ENCODE measurements at regions not wholly inside any gene's neighbourhood (a gene's known extent, or its start where the extent isn't known, plus 50 kb on each side); places are given as distances from the start of the nearest gene placed in this dataset.
"Not testable (repeated sequence)": the region's sequence is repeated elsewhere in the genome, so short reads cannot be mapped to it uniquely, and the experiment has no call there.

GRCh38 chr6:28816909-28817807 lies 106.6 kb downstream of the TRIM27 start:
- Histone ChIP-seq H3K27ac (no peak overlapping the region), H3K36me3 (no peaks in the 10 kb centered on the region), H3K27me3 (ENCODE audit: insufficient read depth, low read depth, severe bottlenecking) (peaks cover 98% of the 10 kb centered on the region), H3K9me3 (ENCODE audit: severe bottlenecking) (peaks cover 29% of the 10 kb centered on the region), H3K4me3 (ENCODE audit: low read depth, low read length) (0 out of 2 replicates have a peak overlapping the region, but pooled peaks have one; percentile 2)
- DNase-seq: peak; percentile 40
- no peak for TF ChIP-seq CTCF (IDR thresholded peaks at IDR 0.05; ENCODE audit: low read depth, low read length)

- no peak for TF ChIP-seq CTCF (IDR thresholded peaks at IDR 0.05; ENCODE audit: low read depth, low read length)
- Histone ChIP-seq H3K27me3 (ENCODE audit: insufficient read depth, low read depth, severe bottlenecking) (peaks cover 98% of the 10 kb centered on the region), H3K27ac (no peak overlapping the region), H3K36me3 (no peaks in the 10 kb centered on the region), H3K4me3 (ENCODE audit: low read depth, low read length) (no peak overlapping the region), H3K9me3 (ENCODE audit: severe bottlenecking) (peaks cover 32% of the 10 kb centered on the region)
- no peak for DNase-seq
These were observed 106.0 kb downstream of the TRIM27 start for GRCh38 chr6:28817808-28818145.

- Histone ChIP-seq H3K9me3 (ENCODE audit: severe bottlenecking) (peaks cover 28% of the 10 kb centered on the region), H3K27ac (no peak overlapping the region), H3K27me3 (ENCODE audit: insufficient read depth, low read depth, severe bottlenecking) (peaks cover 98% of the 10 kb centered on the region), H3K4me3 (ENCODE audit: low read depth, low read length) (peak overlapping the region; percentile 3), H3K36me3 (no peaks in the 10 kb centered on the region)
- DNase-seq: no peak
- TF ChIP-seq CTCF (IDR thresholded peaks at IDR 0.05; ENCODE audit: low read depth, low read length): no peak
These were observed 98.7 kb downstream of the TRIM27 start for GRCh38 chr6:28824793-28825731.

- no peaks in the 10 kb centered on the region for H3K36me3 ChIP-seq
- peaks cover 26% of the 10 kb centered on the region for H3K9me3 ChIP-seq (ENCODE audit: severe bottlenecking)
- no peak for DNase-seq
- H3K27ac ChIP-seq: no peak overlapping the region
- TF ChIP-seq CTCF (IDR thresholded peaks at IDR 0.05; ENCODE audit: low read depth, low read length): no peak
- peaks cover 92% of the 10 kb centered on the region for H3K27me3 ChIP-seq (ENCODE audit: insufficient read depth, low read depth, severe bottlenecking)
- no peak overlapping the region for H3K4me3 ChIP-seq (ENCODE audit: low read depth, low read length)
These were observed 98.0 kb downstream of the TRIM27 start for GRCh38 chr6:28825732-28826293.

GRCh38 chr6:28831683-28832082 lies 92.1 kb downstream of the TRIM27 start:
- Histone ChIP-seq H3K9me3 (ENCODE audit: severe bottlenecking) (peaks cover 18% of the 10 kb centered on the region), H3K27me3 (ENCODE audit: insufficient read depth, low read depth, severe bottlenecking) (peaks cover 78% of the 10 kb centered on the region)
- DNase-seq; H3K27ac ChIP-seq; H3K36me3 ChIP-seq; H3K4me3 ChIP-seq (ENCODE audit: low read depth, low read length): not testable (repeated sequence)

- not testable (repeated sequence) for H3K4me3 ChIP-seq (ENCODE audit: low read depth, low read length); H3K36me3 ChIP-seq; H3K27ac ChIP-seq; DNase-seq; H3K9me3 ChIP-seq (ENCODE audit: severe bottlenecking)
- H3K27me3 ChIP-seq (ENCODE audit: insufficient read depth, low read depth, severe bottlenecking): peaks cover 43% of the 10 kb centered on the region
These were observed 87.1 kb downstream of the TRIM27 start for GRCh38 chr6:28836703-28837102.
